ENCODE measurements at regions not wholly inside any gene's neighbourhood (a gene's known extent, or its start where the extent isn't known, plus 50 kb on each side); places are given as distances from the start of the nearest gene placed in this dataset.
A peak's percentile ranks its signal among the peaks of the same experiment; 100 is the strongest.

DNA sequence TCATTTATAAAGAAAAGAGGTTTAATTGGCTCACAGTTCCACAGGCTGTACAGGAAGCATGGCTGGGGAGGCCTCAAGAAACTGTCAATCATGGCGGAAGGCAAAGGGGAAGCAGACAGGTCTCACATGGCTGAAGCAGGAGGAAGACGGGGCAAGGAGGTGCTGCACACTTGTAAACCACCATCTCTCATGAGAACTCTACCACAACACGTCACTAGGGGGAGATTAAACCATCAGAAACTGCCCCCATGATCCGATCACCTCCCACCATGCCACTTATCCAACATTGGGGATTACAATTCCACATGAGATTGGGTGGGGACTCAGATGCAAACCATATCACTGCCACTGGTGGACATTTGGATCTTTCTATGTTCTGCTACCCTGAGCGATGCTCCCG, 351.4 kb downstream of the NPHP4 start:
- TF ChIP-seq, protein P1, sequence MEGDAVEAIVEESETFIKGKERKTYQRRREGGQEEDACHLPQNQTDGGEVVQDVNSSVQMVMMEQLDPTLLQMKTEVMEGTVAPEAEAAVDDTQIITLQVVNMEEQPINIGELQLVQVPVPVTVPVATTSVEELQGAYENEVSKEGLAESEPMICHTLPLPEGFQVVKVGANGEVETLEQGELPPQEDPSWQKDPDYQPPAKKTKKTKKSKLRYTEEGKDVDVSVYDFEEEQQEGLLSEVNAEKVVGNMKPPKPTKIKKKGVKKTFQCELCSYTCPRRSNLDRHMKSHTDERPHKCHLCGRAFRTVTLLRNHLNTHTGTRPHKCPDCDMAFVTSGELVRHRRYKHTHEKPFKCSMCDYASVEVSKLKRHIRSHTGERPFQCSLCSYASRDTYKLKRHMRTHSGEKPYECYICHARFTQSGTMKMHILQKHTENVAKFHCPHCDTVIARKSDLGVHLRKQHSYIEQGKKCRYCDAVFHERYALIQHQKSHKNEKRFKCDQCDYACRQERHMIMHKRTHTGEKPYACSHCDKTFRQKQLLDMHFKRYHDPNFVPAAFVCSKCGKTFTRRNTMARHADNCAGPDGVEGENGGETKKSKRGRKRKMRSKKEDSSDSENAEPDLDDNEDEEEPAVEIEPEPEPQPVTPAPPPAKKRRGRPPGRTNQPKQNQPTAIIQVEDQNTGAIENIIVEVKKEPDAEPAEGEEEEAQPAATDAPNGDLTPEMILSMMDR (IDR thresholded peaks at IDR 0.05; ENCODE audit: low read depth, low read length, missing control alignments): no peak
- H3K4me3 ChIP-seq (ENCODE audit: low read depth, low read length): no peak overlapping the region
- DNase-seq (ENCODE audit: low read depth): no peak

DNA sequence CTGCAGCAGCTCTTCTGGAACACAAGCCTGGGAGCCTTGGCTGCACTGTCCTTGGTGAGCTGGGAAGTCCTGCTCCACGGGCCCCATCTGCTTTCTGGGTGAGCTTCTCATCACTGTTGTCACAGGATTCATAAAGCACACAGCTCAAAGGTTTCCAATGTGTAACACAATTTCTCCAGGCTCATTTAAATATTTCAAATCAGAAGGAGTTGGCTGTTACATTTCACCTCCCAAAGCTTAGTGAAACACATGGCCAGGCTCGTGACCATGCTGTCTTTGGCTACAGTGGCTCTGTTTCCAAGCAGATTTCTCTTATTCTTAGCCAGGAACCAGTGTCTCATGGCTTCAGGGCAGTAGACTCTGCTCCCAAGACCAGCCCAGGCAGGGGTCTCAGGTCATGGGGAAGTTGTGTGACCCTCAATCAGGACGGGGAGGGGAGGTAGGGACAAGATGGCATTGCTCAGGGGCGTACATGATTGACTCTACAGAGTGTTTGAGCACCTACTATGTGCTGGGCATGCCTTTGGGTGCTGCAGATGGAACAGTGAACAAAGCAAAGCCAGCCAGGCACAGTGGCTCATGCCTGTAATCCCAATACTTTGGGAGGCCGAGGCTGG, 353.0 kb downstream of the NPHP4 start:
- no peak for DNase-seq (ENCODE audit: low read depth)
- no peak overlapping the region for H3K4me3 ChIP-seq (ENCODE audit: low read depth, low read length)
- TF ChIP-seq, protein P1 (IDR thresholded peaks at IDR 0.05; ENCODE audit: low read depth, low read length, missing control alignments): no peak

DNA sequence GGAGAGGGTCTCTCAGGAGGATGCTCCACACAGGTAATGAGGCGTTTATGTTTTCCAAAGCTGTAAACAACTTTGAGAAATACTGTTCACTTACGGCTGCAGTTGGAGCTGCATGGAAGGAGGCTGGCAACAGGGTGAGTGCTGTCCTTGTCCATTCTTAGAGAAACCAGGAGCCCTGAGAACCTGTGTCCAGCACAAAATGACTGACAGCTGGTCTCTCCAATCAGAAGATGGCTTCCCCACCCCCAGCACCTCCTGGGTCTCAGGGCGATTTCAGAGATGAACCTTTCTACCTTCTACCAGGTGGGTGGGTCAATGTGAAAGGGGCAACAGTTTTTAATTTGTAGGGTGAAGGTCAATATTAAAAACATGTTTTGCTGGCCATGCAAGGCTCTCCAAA, 353.6 kb downstream of the NPHP4 start:
- TF ChIP-seq, protein P1 (IDR thresholded peaks at IDR 0.05; ENCODE audit: low read depth, low read length, missing control alignments): no peak
- DNase-seq (ENCODE audit: low read depth): no peak
- no peak overlapping the region for H3K4me3 ChIP-seq (ENCODE audit: low read depth, low read length)

DNA sequence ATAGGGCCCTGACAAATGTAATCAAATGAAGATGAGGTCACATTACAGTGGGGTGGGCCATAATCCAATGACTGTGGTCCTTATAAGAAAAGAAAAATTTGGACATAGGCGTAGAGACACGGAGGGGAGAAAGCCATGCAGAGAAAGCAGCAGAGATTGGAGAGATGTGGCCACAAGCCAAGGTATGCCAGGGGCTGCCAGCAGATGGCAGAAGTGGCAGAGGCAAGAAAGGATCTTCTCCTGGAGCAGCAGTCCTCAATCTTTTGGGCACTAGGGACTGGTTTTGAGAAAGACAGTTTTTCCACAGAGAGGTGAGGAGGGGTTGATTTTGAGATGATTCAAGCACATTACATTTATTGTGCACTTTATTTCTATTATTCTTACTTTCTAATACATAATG, 355.1 kb downstream of the NPHP4 start:
- TF ChIP-seq, protein P1 (IDR thresholded peaks at IDR 0.05; ENCODE audit: low read depth, low read length, missing control alignments): peak; percentile 63
- DNase-seq (ENCODE audit: low read depth): no peak
- H3K4me3 ChIP-seq (ENCODE audit: low read depth, low read length): no peak overlapping the region

DNA sequence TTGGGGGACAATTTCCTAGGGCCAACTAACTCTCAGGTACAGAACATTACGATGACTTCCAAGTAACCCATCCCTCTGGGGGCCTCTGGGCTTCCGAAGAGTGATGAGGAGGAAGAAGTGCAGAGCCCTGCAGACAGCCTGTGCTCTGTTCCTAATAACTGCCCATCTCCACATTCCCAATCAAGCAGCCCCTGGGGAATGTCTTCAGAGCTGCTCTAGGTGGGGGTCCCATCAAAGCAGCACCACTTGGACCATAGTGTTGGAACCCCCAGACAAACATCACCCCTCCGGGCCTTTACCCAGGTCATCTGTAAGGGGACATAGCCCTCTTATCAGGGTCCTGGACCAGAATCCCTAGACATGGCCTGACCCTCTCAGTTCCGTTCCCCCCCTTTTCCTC, 357.3 kb downstream of the NPHP4 start:
- no peak for DNase-seq (ENCODE audit: low read depth)
- TF ChIP-seq, protein P1 (IDR thresholded peaks at IDR 0.05; ENCODE audit: low read depth, low read length, missing control alignments): no peak
- H3K4me3 ChIP-seq (ENCODE audit: low read depth, low read length): no peak overlapping the region

DNA sequence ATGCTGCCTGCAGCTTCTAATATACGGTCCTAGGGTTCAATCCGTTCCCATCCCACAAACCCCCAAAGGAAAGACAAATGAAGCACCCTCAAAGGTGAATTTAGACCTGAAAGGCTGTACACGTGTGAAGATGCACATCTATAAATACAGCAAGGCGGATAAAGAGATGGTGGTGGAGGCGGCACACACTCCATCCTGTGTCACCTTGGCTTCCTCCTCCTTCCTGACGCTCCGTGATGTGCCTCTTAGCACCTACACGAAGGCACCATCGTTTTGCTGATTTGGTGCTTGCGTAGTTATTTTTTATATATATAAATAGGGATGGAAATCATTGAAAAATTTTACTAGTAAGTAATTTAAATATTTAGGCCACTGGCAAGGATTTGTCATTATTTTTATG, 359.4 kb downstream of the NPHP4 start:
- TF ChIP-seq, protein P1 (IDR thresholded peaks at IDR 0.05; ENCODE audit: low read depth, low read length, missing control alignments): no peak
- no peak overlapping the region for H3K4me3 ChIP-seq (ENCODE audit: low read depth, low read length)
- no peak for DNase-seq (ENCODE audit: low read depth)

DNA sequence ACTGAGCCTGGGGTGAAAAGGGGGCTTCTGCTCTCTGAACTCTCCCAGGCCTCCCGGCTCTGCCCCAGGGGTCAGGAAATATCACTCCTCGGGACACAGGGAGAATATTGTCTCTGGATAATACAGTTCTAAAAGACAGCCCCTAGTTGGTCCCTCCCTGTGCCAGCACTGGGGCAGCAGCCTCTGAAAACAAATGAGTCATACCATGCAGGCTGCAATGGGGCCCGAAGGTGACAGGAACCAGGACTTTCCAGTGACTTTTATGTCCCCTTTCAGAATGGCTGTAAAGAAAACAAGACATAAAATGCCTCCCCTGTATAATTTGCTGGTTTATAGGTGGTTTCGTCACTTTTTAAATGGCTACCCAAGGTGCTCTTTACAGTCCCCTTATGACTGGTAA, 360.0 kb downstream of the NPHP4 start:
- TF ChIP-seq, protein P1 (IDR thresholded peaks at IDR 0.05; ENCODE audit: low read depth, low read length, missing control alignments): no peak
- H3K4me3 ChIP-seq (ENCODE audit: low read depth, low read length): no peak overlapping the region
- DNase-seq (ENCODE audit: low read depth): no peak

All from GM12864 (cell line).